ENCODE measurements at regions not wholly inside any gene's neighbourhood (a gene's known extent, or its start where the extent isn't known, plus 50 kb on each side); places are given as distances from the start of the nearest gene placed in this dataset.

DNA sequence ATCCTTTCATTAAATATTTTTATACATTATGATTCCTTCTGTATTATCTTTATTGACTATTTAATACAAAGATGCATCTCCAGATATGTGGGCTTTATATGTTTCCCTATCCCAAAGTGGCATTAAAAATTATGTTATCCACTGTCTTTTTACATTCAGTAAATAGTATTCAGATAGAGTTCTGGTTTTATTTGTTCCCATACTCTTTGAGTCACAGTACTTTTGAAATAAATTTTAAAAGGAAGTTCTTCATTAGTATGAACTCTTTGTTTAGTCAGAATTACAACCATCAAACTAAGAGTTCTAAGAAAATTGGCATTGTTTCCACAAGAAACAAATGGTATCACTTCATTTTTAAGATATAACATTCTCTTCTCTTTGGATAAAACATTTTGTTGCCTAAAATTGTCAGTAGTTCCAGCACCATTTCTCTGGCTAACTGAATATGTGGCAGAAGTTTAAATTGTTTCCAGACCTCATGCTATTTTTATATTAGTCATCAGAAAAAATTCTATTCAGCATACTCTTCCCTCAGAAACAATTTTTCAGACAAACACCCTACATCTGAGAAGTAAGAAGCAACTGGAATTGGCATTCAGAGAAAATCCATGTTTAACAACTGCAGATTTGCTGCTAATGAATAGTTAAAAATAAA, 88.5 kb upstream of the COL5A2 start:
- DNase-seq, result no peak

DNA sequence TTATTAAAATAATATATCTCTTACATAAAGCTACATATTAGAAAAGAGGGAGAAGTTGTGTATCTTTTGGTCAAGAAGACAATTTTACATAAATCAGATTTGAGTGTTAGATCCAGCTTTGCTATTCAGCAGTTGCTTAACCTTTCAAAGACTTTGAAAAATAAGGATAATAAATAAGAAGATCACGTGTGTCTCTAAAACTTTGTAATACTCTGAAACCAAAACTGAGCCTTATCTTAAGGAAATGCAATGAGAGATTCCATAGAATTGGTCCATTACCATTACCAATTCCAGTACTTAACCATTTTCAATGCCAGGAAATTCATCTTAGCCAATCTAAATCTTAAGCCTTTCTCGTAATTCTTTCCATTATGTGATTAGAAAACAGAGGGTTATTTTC, 89.2 kb upstream of the COL5A2 start:
- DNase-seq, result no peak

DNA sequence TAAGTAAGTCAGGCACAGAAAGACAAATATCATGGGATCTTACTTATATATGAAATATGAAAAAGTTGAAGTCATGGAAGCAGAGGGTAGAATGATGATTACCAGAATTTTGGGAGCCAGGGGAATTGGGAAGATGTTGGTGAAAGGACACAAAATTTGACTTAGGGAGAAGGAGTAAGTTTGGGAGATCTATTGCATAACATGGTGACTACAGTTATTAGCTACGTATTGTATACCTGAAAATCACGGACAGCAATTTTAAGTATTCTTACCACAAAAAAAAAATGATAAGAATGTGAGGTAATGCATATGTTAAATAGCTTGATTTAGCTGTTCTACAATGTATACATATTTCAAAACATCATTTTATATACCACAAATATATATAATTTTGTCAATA, 94.2 kb upstream of the COL5A2 start:
- DNase-seq, result no peak

DNA sequence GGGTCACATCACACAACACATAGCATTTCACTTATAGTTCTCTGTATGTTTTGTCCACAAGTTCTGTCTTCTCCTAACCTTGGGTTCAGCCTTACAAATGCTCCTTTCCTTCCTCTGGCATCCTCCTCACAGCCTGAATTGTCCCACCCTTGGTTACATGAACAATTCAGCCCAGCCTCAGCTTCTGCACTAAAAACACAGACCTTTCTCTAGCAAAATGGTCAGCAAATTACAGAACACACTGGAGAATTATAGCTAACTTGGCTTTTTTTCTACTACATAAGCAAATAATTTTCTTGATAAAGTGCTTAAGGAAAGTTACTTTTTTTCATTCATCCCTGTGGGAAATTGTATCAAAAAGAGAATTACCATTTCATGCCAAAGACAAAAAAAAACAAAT, 94.8 kb upstream of the COL5A2 start:
- DNase-seq, result no peak

DNA sequence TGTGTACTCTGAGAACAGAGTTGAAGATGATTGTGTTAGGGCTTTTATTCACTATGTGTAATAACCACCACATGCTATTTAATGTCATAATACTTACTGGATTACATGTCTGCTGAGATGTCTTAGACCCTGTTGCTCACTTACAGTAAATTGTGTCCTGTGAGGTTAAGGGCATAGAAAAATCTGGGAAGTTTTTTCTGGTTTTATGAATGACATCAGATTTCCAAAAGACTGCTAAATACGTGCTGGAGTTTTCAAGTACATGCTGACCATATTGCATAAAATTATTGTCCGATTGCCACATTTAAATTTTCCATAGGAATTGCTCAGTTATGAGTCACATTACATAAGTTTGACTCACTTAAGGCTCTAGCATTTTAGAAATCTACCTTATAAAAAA, 96.7 kb upstream of the COL5A2 start:
- no peak for DNase-seq

DNA sequence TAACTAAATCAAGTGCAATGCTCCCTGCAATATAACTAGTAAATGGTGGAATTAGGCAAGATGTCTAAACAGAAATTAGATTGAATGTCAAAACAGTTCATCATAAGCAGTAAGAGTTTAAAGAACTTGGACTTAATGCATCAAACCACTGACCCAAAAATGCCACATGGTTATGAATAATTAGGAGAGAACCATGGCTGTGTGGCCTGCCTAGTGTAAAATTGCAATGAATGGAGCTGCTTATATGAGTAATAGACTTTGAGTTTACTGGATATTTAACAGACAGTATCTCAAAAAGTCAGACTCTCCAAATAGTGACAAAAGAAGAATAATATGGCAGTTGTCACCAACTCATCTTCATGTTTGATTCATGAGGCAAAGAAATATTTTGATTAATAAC, 101.6 kb upstream of the COL5A2 start:
- no peak for DNase-seq

DNA sequence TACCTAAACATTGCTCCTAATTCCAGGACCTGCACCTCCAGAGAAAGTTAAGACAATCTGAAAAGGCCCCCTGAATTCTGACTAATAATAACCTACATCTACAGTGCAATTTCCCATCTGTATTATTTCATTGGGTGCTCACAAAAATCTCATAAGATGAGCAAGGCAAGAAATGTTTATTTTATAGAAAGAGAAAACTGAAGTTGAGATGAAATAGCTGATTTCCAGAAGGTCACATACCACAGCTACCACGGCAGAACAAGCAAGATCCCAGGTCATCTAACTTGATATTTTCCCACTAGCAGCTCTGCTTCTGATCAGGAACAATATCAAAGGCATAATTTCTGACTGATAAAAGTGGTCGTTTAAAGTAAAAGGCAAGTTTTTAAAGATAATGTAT, 105.8 kb upstream of the COL5A2 start:
- no peak for DNase-seq

DNA sequence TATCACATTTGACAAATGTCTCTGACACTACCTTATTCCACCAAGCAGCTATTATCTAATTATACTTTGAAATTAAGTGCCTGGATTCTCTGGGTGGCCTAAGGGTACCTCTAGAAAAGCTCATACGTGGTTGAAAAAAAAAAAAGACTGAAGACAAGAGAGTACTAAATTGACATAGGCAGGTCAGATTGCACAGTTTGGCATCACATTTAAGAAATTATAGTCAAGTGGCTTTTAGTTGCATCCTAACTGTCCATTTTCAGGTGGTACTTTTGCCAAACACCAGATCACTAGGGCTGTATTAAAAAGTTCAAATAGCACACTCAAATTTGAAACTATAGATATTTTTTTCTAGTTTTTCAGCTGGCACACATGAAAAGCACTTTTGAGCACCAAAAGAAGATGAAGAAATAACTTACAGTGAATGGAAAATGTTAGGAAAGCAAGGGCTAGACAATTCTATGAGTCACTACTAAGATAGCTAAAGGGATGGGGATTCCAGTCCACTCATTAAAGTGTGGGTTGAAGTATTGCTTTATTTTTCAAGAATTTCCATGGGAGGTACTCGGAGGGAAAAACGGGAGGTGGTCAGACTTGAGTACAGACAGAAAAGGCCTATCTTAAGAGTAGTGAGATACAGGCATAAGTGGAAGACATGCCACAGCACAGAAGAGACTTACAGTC, 106.5 kb upstream of the COL5A2 start:
- no peak for DNase-seq

DNA sequence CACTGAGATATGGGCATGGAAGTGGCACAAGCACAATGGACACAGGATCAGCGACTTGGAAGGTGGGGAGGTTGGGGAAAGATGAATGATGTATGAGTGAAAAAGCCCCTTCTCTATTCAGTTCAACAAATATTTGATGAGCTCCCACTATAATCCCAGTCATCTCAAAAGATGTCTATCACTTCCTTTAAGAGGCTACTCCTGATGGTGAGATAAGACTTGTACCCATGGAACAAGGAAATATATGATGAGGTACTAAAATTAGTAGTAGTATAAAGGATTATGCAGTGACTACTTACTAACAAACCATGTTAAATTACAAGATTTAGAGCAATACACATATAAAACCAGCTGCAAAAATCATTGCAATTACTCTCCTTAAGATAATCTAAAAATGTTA, 107.8 kb upstream of the COL5A2 start:
- no peak for DNase-seq

DNA sequence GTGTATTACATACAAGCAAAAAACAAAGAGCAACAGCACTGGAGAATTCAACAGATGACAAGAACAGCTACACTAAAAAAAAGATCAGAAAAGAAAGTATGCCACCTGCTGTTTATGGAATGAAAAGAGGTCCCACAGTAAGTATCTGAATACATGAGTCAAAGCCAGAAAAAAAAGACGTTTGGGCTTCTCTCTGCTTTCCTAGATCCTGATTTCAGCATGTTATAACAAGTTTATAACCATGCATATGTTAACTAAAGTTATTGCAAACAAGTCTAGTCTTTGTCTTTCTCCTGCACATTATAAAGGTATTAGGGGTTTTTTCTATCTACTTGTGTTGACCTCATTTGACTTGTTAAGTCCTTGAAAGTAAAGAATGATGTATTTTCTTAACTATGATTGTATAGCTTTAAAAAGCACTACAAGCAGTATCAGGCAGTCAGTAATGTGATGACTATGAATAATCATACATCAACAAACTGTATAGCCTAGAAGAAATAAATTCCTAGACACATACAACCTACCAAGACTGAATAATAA, 108.5 kb upstream of the COL5A2 start:
- DNase-seq, result no peak

DNA sequence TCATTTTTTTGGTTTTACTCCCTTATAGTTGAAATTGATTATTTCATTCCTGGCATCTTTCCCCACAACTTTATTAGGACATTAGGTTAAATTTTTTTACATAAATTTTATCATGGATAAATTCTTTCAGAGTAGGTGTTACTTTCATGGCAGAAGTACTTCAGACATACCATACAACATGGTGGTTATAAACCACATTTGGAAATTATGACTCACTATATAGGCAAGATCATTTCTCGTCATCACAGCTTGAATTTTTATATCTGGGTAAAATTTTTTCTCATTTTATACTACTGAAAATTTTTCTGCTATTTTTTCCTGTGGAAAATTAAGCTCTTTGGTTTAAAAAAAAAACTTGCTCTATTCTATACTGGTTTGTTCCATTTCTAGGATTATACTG, 111.9 kb upstream of the COL5A2 start:
- DNase-seq, result no peak

DNA sequence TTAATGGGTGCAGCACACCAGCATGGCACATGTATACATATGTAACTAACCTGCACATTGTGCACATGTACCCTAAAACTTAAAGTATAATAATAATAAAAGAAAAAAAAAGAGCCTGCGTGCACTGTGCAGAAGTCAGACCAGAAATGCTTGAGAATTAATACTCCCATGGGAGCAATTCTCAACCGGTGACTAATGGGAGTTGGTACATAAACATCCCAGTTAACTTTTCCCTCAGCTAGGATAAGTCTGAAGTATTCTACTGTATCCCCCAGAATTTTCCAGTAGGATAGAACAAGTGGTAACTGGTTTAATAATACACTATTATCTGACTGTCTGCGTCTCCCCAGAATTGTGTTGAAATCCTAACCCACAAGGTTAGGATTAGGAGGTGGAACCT, 113.6 kb upstream of the COL5A2 start:
- no peak for DNase-seq

DNA sequence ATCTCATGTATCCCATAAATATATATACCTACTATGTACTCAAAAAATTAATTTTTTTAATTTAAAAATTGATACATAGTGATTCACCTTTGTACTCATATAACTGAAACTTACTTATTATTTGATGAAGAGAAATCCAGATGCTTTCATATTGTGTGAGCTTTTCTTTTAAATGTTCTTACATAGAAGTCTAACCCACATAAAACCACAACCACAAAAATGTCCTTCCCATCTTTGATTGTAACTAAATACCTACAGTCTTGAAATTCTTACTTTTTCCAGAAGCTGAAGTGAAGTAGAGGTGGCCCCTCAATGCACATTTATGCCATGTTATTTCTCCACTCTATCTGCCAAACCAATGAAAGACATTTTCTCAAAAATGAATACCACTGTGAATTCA, 117.9 kb upstream of the COL5A2 start:
- no peak for DNase-seq

DNA sequence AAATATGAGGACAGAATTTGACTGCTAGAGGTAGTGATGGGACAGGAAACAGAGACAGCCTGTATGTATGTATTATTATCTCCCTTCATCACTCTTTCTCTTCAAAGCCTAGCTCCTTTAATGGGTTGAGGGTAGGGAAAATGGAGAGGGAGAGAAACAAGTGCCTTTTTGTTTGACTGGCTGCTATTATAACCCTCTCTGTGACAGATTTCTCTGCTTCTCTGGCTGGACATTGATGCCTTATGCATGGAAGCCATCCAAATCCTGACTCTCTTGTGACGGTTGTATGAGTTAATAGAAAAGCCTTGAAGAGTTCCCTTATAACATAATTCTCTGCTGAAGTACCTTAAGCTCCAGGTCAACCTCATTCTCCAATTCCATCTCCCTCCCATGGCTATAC, 118.5 kb upstream of the COL5A2 start:
- DNase-seq, result peak in 1 of 58 donors; percentile 2

DNA sequence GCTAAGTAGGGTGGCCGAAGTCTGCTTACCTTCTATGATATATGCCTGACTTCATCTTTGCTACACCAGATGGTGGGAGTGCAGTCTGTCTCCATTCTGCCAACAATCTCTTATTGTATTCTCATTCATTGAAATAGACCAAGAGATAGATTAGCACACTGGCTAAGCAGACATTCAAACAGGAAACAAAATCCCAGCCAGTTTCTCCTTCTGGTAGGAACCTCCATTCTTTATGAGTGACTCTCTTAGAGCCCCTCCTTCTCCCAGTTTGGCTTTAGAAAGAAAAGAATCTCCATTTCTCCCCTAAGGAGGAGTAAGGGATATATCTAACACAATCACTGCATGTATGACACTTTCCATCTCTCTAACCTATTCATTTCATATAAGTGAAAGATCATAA, 118.9 kb upstream of the COL5A2 start:
- no peak for DNase-seq

DNA sequence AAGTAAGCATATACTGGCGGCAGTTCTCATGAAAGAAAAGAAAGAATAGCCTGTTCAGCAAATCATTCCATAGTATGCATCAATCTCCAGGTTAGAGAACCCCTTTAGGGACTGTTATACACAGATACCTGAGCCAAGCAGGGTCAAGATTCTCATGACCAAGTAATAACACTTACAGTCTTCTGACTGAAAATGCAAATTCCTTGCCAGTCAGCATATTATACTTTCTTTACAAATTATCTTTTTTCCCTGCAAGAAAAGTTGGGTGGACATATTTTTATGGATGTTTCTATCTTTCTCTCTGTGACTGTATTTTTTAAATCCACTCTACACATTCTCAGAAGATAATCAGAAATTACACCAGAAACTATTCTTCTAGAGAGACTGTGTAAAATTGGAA, 120.4 kb upstream of the COL5A2 start:
- DNase-seq, result no peak

DNA sequence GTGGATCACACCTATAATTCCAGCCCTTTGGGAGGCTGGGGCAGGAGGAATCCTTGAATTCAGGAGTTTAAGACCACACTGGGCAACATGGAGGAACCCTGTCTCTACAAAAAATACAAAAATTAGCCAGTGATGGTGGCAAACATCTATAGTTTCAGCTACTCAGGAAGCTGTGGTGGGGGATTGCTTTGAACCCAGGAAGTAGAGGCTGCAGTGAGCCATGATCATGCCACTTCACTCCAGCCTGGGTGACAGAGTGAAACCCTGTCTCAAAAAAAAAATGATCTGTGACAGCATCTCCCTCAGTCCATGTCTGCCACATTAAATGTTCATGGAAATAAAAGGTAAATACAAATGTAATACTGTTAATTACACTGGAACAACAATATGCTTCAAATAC, 121.4 kb upstream of the COL5A2 start:
- DNase-seq, result no peak

DNA sequence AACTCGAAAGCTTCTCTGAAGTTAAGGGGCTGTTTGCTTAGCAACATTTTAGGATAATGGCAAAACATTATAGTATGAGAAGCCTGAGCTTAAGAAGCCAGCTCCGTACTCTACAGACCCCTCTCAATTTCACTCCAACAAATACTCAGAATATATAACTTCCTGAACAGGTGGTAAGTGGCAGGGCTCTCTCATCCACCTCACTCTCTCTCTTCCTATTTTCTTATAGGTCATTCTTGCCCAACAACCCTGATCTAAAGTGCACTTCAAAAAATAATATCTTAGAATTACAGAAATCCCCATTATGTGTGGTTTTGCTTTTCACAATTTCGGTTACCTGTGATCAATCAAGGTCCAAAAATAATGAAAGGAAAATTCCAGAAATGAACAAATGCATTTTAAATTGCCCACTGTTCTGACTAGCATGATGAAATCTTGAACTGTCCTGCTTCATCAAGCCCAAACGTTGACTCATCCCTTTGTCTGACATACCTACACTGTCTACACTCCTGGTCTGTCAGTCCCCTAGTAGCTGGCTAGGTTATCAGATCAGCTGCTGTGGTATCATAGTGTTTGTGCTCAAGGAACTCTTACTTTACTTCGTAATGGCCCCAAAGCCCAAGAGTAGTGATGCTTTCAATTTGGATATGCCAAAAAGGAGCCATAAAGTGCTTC, 122.8 kb upstream of the COL5A2 start:
- DNase-seq, result no peak

DNA sequence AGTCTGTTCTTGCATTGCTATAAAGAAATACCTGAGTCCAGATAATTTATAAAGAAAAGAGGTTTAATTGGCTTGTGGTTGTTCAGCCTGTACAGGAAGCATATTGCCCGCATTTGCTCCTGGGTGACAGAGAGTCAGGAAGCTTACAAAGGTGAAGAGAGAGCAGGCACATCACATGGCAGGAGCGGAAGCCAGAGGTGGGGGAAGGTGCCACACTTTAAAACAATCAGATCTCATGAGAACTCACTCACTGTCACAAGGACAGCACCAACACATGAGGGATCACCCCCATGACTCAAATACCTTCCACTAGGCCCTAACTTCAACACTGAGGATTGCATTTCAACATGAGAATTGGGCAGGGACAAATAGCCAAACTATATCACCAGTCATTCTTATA, 124.8 kb upstream of the COL5A2 start:
- no peak for DNase-seq

DNA sequence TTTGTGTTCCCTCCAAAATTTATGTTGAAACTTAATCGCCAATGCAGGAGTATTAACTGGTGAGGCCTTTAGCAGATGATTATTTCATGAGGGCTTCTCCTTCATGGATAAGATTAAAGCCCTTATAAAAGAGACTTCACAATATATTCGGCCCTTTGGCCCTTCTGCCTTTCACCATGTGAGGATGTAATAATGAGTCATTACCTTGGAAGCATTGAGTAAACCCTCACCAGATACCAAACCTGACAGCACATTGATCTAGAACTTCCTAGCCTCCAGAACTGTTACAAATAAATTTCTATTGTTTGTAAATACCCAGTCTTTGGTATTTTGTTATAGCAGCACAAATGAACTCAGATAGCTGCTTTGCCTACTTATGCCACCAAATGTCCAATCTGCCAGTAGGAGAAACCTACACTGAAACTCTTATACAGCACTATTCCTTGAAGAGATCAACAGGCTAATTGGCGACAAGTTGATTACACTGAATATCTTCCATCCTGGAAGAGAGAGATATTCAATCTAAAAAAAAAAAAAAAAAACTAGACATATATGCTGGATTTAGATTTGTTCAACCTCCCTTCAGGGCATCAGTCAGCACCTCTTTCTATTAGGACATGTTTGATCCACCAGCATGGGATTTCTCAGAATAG, 125.9 kb upstream of the COL5A2 start:
- DNase-seq, result no peak

DNA sequence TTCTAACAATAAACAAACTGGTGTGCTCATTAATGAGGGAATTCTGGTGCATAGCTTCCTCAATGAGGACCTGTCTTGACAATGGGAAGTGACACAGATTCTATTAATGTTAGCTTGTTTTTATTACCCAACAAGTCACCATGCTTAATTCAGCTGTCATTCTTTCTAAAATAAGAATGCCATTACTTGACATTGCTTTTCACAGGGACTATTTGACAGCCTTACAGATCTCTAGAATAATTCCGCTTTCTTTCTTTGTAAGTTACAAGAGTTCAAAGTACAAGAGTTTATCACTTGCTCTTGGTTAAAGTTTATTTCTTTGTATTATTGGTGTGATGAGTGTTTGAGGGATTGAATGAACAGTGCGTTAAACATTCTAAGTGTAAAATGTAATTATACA, 127.0 kb upstream of the COL5A2 start:
- no peak for DNase-seq
